Keratinocyte (primary cell): ENCODE measurements at regions not wholly inside any gene's neighbourhood (a gene's known extent, or its start where the extent isn't known, plus 50 kb on each side); places are given as distances from the start of the nearest gene placed in this dataset.

ENCODE experiments used
- DNase-seq: peaks from one replicate; pipeline ENCODE4 v3.0.0-alpha.2; 2011; ENCODE audit warnings: low read depth, missing footprints, low spot score
- FAIRE-seq: peaks from 2 replicates; lab custom pipeline; 2011; peaks lifted over from hg19 to GRCh38; lab: Jason Lieb, UNC
- H2AFZ ChIP-seq: 2 replicates; pipeline ENCODE4 v1.6.0; 2012; ENCODE audit warnings: low read length, control low read depth, inconsistent platforms; ENCODE audit not compliant: control insufficient read depth
- H3K27ac ChIP-seq: 2 replicates; pipeline ENCODE4 v1.5.1; 2011; ENCODE audit warnings: low read length; ENCODE audit not compliant: control insufficient read depth, insufficient read depth
- H3K27me3 ChIP-seq: 3 replicates; pipeline ENCODE4 v1.6.0; 2011; ENCODE audit warnings: low read length; ENCODE audit not compliant: control insufficient read depth, insufficient read depth; ENCODE audit errors: extremely low read depth
- H3K36me3 ChIP-seq, 2 experiments: 2 replicates in 1 of 2; 3 replicates in 1 of 2; pipeline ENCODE4 v1.5.1; 2011; ENCODE audit warnings: low read length in 2 of 2, mild to moderate bottlenecking in 1 of 2; ENCODE audit not compliant: control insufficient read depth in 2 of 2, insufficient read depth in 2 of 2; ENCODE audit errors: extremely low read depth in 1 of 2
- H3K4me1 ChIP-seq: 3 replicates; pipeline ENCODE4 v1.5.1; 2011; ENCODE audit warnings: low read length; ENCODE audit not compliant: control insufficient read depth, insufficient read depth; ENCODE audit errors: extremely low read depth
- H3K4me2 ChIP-seq: 3 replicates; pipeline ENCODE4 v1.6.0; 2011; ENCODE audit warnings: low read depth, low read length; ENCODE audit not compliant: control insufficient read depth, insufficient read depth; ENCODE audit errors: extremely low read depth
- H3K4me3 ChIP-seq, 3 experiments: fragments of 200-600 bp in 1 of 3; sonication (generic) in 1 of 3; 2 replicates in 2 of 3; 3 replicates in 1 of 3; pipeline ENCODE4 v1.5.1; 2011 to 2016; ENCODE audit warnings: low read length in 3 of 3, mild to moderate bottlenecking in 3 of 3, control low read depth in 2 of 3, inconsistent platforms in 1 of 3, low read depth in 1 of 3, mixed read lengths in 1 of 3, mixed run types in 1 of 3, moderate library complexity in 1 of 3; ENCODE audit not compliant: control insufficient read depth in 2 of 3, insufficient read depth in 2 of 3; ENCODE audit errors: extremely low read depth in 1 of 3
- H3K79me2 ChIP-seq: 2 replicates; pipeline ENCODE4 v1.6.0; 2012; ENCODE audit warnings: low read length; ENCODE audit not compliant: control insufficient read depth, insufficient read depth
- H3K9ac ChIP-seq: 3 replicates; pipeline ENCODE4 v1.6.0; 2011; ENCODE audit warnings: low read length; ENCODE audit not compliant: control insufficient read depth, insufficient read depth; ENCODE audit errors: extremely low read depth
- H3K9me1 ChIP-seq: 3 replicates; pipeline ENCODE4 v1.6.0; 2011; ENCODE audit warnings: low read length; ENCODE audit not compliant: control insufficient read depth, insufficient read depth; ENCODE audit errors: extremely low read depth
- H3K9me3 ChIP-seq: 2 replicates; pipeline ENCODE4 v1.5.1; 2012; ENCODE audit warnings: low read depth, low read length; ENCODE audit not compliant: control insufficient read depth
- H4K20me1 ChIP-seq: 3 replicates; pipeline ENCODE4 v1.6.0; 2011; ENCODE audit warnings: low read length; ENCODE audit not compliant: control insufficient read depth, insufficient read depth; ENCODE audit errors: extremely low read depth
- CTCF ChIP-seq, 3 experiments: IDR thresholded peaks in 1 of 3; conservative IDR thresholded peaks in 1 of 3; optimal IDR thresholded peaks in 1 of 3; 2 replicates in 2 of 3; 3 replicates in 1 of 3; pipeline versions ENCODE3 to v1.5.1; 2011; ENCODE audit warnings: low read length in 3 of 3, mild to moderate bottlenecking in 3 of 3, moderate library complexity in 2 of 3, control low read depth in 1 of 3, inconsistent platforms in 1 of 3; ENCODE audit not compliant: insufficient read depth in 2 of 3; ENCODE audit errors: extremely low read depth in 1 of 3
- EZH2 ChIP-seq: IDR thresholded peaks from one replicate; pipeline ENCODE4 v1.6.1; 2012; ENCODE audit warnings: inconsistent platforms, mild to moderate bottlenecking, low read length, moderate library complexity
- dilution Hi-C: fragments of 300-500 bp; cut with MboI; formaldehyde crosslinking; loops from one replicate; pipeline ENCODE4 v1.7.0; 2020; ENCODE audit warnings: low sequenced_read_pairs; ENCODE audit not compliant: extremely low pct_ligation_motif_present

- Histone ChIP-seq H3K4me3 (no peak overlapping the region), H3K36me3 (no peaks in the 10 kb centered on the region), H3K4me2 (no peak overlapping the region), H3K9ac (no peak overlapping the region), H3K27me3 (no peaks in the 10 kb centered on the region), H4K20me1 (no peaks in the 10 kb centered on the region), H3K27ac (no peak overlapping the region), H3K9me1 (no peaks in the 10 kb centered on the region), H3K4me1 (no peaks in the 10 kb centered on the region), H2AFZ (no peak overlapping the region), H3K9me3 (no peaks in the 10 kb centered on the region), H3K79me2 (no peaks in the 10 kb centered on the region)
- dilution Hi-C loops = no loop called here
- no peak for TF ChIP-seq EZH2
- TF ChIP-seq CTCF (optimal IDR thresholded peaks at IDR 0.05 in 1 of 3, IDR thresholded peaks at IDR 0.05 in 1 of 3, conservative IDR thresholded peaks at IDR 0.05 in 1 of 3; ENCODE audit: extremely low read depth in 1 of 3, insufficient read depth in 2 of 3, low read length in 3 of 3) = no peak
- DNase-seq (no peak), FAIRE-seq (no peak)
Observed at GRCh38 chr13:59236309-59236919, 927.3 kb downstream of the DIAPH3 start.

GRCh38 chr13:59236944-59237343, 926.8 kb downstream of the DIAPH3 start:
- Histone ChIP-seq H3K36me3 (no peaks in the 10 kb centered on the region), H2AFZ (no peak overlapping the region), H4K20me1 (no peaks in the 10 kb centered on the region), H3K27ac (no peak overlapping the region), H3K4me1 (no peaks in the 10 kb centered on the region), H3K9ac (no peak overlapping the region), H3K4me3 (no peak overlapping the region), H3K4me2 (no peak overlapping the region), H3K9me1 (no peaks in the 10 kb centered on the region), H3K27me3 (no peaks in the 10 kb centered on the region), H3K9me3 (no peaks in the 10 kb centered on the region), H3K79me2 (no peaks in the 10 kb centered on the region)
- TF ChIP-seq EZH2 = no peak
- TF ChIP-seq CTCF (optimal IDR thresholded peaks at IDR 0.05 in 1 of 3, IDR thresholded peaks at IDR 0.05 in 1 of 3, conservative IDR thresholded peaks at IDR 0.05 in 1 of 3; ENCODE audit: extremely low read depth in 1 of 3, insufficient read depth in 2 of 3, low read length in 3 of 3) = no peak
- FAIRE-seq = no peak
- dilution Hi-C loops = no loop called here
- no peak for DNase-seq
